ENCODE measurements at regions not wholly inside any gene's neighbourhood (a gene's known extent, or its start where the extent isn't known, plus 50 kb on each side); places are given as distances from the start of the nearest gene placed in this dataset.

DNA sequence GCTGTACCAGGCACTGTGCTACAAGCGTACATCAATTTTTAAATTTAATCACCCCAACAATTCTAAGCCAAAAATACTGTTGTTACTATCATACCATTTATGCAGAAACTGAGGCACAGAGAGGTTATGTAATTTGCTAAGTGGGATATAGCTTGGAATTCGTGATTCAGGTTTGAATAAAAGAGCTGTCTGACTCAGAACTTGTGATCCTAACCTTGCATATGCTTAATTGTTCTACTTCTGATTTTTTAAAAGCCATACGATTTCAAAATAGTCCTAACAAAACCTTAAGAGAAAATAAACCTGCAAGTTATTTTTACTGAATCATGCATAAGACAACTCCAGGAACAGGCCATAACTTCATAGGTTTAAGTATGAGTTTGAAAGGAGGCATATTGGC is 498.0 kb upstream of the CFAP20DC start:
- Histone ChIP-seq H3K9me3 (replicated peaks; ENCODE audit: control insufficient read depth, low read depth, low read length) (no peaks in the 10 kb centered on the region), H3K27ac (ENCODE audit: low read length) (no peak overlapping the region), H3K4me3 (ENCODE audit: low read length) (no peak overlapping the region), H3K4me1 (ENCODE audit: control insufficient read depth, insufficient read depth, low read length) (no peaks in the 10 kb centered on the region), H3K27me3 (ENCODE audit: control insufficient read depth, insufficient read depth, low read length) (no peaks in the 10 kb centered on the region), H3K36me3 (ENCODE audit: control insufficient read depth, insufficient read depth, low read length) (no peaks in the 10 kb centered on the region)
- DNase-seq, result no peak
- WGBS (ENCODE audit: insufficient coverage), result no CpG with 5 or more reads among the region's 3 CpGs

- no CpG with 5 or more reads among the region's 1 CpG for WGBS (ENCODE audit: insufficient coverage)
- Histone ChIP-seq H3K4me3 (ENCODE audit: low read length) (no peak overlapping the region), H3K9me3 (replicated peaks; ENCODE audit: control insufficient read depth, low read depth, low read length) (no peaks in the 10 kb centered on the region), H3K36me3 (ENCODE audit: control insufficient read depth, insufficient read depth, low read length) (no peaks in the 10 kb centered on the region), H3K27me3 (ENCODE audit: control insufficient read depth, insufficient read depth, low read length) (no peaks in the 10 kb centered on the region), H3K4me1 (ENCODE audit: control insufficient read depth, insufficient read depth, low read length) (no peaks in the 10 kb centered on the region), H3K27ac (ENCODE audit: low read length) (no peak overlapping the region)
- DNase-seq, result no peak
Measured at GRCh38 chr3:59546522-59546921, 496.7 kb upstream of the CFAP20DC start.

DNA sequence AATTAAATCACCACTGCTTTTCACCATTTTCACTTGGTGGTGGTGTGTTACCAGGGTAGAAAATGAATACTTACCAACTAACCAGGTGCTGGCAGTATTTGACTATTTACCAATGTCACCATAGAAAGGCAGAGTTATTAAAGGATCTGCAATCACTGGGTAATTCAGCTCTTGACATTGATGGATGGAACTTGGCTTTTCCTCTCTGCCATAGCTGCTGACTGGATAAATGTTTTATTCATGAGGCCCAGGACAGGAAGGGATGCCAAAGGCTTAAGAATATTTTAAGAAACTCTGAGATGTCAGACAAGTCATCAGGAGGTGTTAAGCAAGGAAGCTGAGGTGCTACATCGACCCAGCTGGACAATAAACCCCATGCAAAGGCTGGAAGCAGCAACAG is 495.5 kb upstream of the CFAP20DC start:
- Histone ChIP-seq H3K27ac (ENCODE audit: low read length) (no peak overlapping the region), H3K27me3 (ENCODE audit: control insufficient read depth, insufficient read depth, low read length) (no peaks in the 10 kb centered on the region)

DNA sequence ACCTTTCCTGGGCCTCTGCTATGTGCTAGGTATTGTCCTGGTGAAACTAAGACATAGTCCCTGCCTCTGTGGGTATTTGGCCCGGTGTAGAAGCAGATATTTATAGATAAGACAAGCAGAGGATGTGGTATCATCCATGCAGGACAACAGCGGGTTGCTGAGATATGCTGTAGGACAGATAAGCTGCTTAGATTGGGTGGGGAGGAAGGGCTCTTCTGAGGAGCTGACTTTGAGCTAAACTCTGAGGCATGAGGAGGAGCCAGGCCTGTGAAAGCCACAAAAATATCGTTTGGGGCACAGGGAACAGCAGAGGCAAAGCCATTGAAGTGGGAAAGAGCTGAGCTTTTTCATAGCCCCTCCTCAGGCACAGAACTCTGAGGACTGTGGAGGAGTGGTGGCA is 492.5 kb upstream of the CFAP20DC start:
- no peaks in the 10 kb centered on the region for H3K27me3 ChIP-seq (ENCODE audit: control insufficient read depth, insufficient read depth, low read length)
- WGBS (ENCODE audit: insufficient coverage), result 69% methylated on average over 3 of the region's 3 CpGs
- no peaks in the 10 kb centered on the region for H3K36me3 ChIP-seq (ENCODE audit: control insufficient read depth, insufficient read depth, low read length)
- no peaks in the 10 kb centered on the region for H3K4me1 ChIP-seq (ENCODE audit: control insufficient read depth, insufficient read depth, low read length)
- no peak overlapping the region for H3K27ac ChIP-seq (ENCODE audit: low read length)
- no peak for DNase-seq
- no peak overlapping the region for H3K4me3 ChIP-seq (ENCODE audit: low read length)
- no peaks in the 10 kb centered on the region for H3K9me3 ChIP-seq (replicated peaks; ENCODE audit: control insufficient read depth, low read depth, low read length)

More for the DNA sequence above, 495.5 kb upstream of the CFAP20DC start:
- no peak overlapping the region for H3K4me3 ChIP-seq (ENCODE audit: low read length)
- H3K36me3 ChIP-seq (ENCODE audit: control insufficient read depth, insufficient read depth, low read length), result no peaks in the 10 kb centered on the region
- no CpG with 5 or more reads among the region's 1 CpG for WGBS (ENCODE audit: insufficient coverage)
- H3K9me3 ChIP-seq (replicated peaks; ENCODE audit: control insufficient read depth, low read depth, low read length), result no peaks in the 10 kb centered on the region
- no peaks in the 10 kb centered on the region for H3K4me1 ChIP-seq (ENCODE audit: control insufficient read depth, insufficient read depth, low read length)
- DNase-seq, result no peak

GRCh38 chr3:59540696-59541095 is 490.9 kb upstream of the CFAP20DC start:
- Histone ChIP-seq H3K36me3 (ENCODE audit: control insufficient read depth, insufficient read depth, low read length) (no peaks in the 10 kb centered on the region), H3K27ac (ENCODE audit: low read length) (no peak overlapping the region), H3K4me3 (ENCODE audit: low read length) (no peak overlapping the region), H3K27me3 (ENCODE audit: control insufficient read depth, insufficient read depth, low read length) (no peaks in the 10 kb centered on the region), H3K4me1 (ENCODE audit: control insufficient read depth, insufficient read depth, low read length) (no peaks in the 10 kb centered on the region), H3K9me3 (replicated peaks; ENCODE audit: control insufficient read depth, low read depth, low read length) (no peaks in the 10 kb centered on the region)
- no peak for DNase-seq
- WGBS (ENCODE audit: insufficient coverage), result 85% methylated on average over 4 of the region's 5 CpGs

GRCh38 chr3:59540241-59540640 is 490.4 kb upstream of the CFAP20DC start:
- H3K9me3 ChIP-seq (replicated peaks; ENCODE audit: control insufficient read depth, low read depth, low read length), result no peaks in the 10 kb centered on the region
- H3K4me3 ChIP-seq (ENCODE audit: low read length), result no peak overlapping the region
- no peaks in the 10 kb centered on the region for H3K27me3 ChIP-seq (ENCODE audit: control insufficient read depth, insufficient read depth, low read length)
- no peak overlapping the region for H3K27ac ChIP-seq (ENCODE audit: low read length)
- DNase-seq, result no peak
- H3K36me3 ChIP-seq (ENCODE audit: control insufficient read depth, insufficient read depth, low read length), result no peaks in the 10 kb centered on the region
- WGBS (ENCODE audit: insufficient coverage), result no CpG with 5 or more reads among the region's 3 CpGs
- H3K4me1 ChIP-seq (ENCODE audit: control insufficient read depth, insufficient read depth, low read length), result no peaks in the 10 kb centered on the region

DNA sequence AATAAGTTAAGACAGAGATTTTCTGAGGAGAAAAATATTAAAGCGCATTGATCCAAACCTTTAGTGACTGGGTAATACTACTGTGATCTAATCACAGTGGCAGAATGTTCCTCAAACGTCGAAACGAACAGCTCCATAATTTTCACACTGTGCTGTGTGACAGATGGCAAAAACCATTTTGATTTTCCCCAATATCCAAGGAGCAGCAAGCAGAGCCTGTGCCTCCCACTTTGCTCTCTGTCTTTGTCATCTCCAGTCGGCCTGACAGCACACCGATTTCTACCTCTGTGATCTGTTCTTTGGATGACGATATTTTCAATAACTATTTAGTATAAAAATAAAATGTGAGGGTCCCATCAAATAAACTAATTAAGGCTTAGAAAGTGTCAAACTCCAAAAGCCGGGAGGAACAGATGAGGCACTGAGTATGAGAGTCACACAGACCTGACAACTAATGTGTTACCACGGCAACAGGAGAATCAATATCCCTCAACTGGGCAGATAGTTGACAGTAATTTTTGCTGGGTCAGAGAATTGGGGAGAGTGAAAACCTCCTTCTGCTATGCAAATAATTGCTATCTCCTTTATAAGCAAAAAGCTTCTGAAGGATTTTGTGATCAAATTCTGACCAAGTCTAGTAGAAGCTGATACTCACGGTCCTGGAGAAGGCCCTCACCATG is 489.1 kb upstream of the CFAP20DC start:
- no peaks in the 10 kb centered on the region for H3K9me3 ChIP-seq (replicated peaks; ENCODE audit: control insufficient read depth, low read depth, low read length)
- H3K27ac ChIP-seq (ENCODE audit: low read length), result no peak overlapping the region
- H3K4me3 ChIP-seq (ENCODE audit: low read length), result no peak overlapping the region
- no peak for DNase-seq
- 70% methylated on average over 3 of the region's 10 CpGs for WGBS (ENCODE audit: insufficient coverage)
- H3K27me3 ChIP-seq (ENCODE audit: control insufficient read depth, insufficient read depth, low read length), result no peaks in the 10 kb centered on the region
- H3K36me3 ChIP-seq (ENCODE audit: control insufficient read depth, insufficient read depth, low read length), result no peaks in the 10 kb centered on the region
- no peaks in the 10 kb centered on the region for H3K4me1 ChIP-seq (ENCODE audit: control insufficient read depth, insufficient read depth, low read length)

DNA sequence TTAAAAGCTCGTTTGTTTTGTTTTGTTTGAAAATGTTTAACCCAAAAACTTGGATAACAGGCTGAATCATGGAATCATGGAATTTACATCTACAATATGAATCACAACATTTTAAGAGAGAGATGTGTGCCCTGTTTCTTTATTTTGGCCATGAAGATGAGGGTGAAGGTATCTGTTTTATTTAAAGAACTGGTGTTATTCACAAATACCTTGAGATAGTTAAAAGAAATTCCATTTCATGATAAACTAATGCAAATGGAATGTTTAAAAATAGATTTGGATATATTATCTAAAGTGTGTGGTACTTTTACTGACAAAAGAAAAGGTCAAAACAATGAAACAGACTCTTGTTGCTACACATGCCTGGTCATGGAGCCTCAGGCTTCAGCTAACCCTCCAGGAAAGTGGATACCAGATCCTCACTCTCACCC is 486.0 kb upstream of the CFAP20DC start:
- Histone ChIP-seq H3K9me3 (replicated peaks; ENCODE audit: control insufficient read depth, low read depth, low read length) (no peaks in the 10 kb centered on the region), H3K27ac (ENCODE audit: low read length) (no peak overlapping the region), H3K4me1 (ENCODE audit: control insufficient read depth, insufficient read depth, low read length) (no peaks in the 10 kb centered on the region), H3K4me3 (ENCODE audit: low read length) (no peak overlapping the region), H3K36me3 (ENCODE audit: control insufficient read depth, insufficient read depth, low read length) (no peaks in the 10 kb centered on the region), H3K27me3 (ENCODE audit: control insufficient read depth, insufficient read depth, low read length) (no peaks in the 10 kb centered on the region)
- WGBS (ENCODE audit: insufficient coverage), result no CpG with 5 or more reads among the region's 1 CpG
- DNase-seq, result no peak

DNA sequence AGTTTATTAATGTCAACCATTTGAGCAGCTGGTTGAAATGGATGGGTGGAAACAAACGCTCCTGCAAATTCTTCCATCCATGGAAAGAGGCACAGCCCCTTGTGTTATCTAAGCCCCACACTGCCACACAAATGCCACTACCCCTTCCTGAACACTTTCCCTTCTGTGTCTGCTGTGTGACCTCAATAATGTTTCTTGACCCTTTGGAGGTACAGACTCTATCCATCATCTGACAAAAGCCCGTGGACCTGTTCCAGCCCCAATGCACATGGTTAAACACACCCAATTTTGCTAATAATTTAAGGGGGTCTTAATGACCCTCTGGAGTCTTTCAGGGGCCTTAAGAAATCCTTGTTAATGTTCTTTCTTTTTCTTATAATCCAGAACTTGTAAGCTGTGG is 482.2 kb upstream of the CFAP20DC start:
- 33% methylated on average over 1 of the region's 2 CpGs for WGBS (ENCODE audit: insufficient coverage)
- no peak overlapping the region for H3K4me3 ChIP-seq (ENCODE audit: low read length)
- H3K9me3 ChIP-seq (replicated peaks; ENCODE audit: control insufficient read depth, low read depth, low read length), result no peaks in the 10 kb centered on the region
- no peaks in the 10 kb centered on the region for H3K27me3 ChIP-seq (ENCODE audit: control insufficient read depth, insufficient read depth, low read length)
- H3K36me3 ChIP-seq (ENCODE audit: control insufficient read depth, insufficient read depth, low read length), result no peaks in the 10 kb centered on the region
- no peaks in the 10 kb centered on the region for H3K4me1 ChIP-seq (ENCODE audit: control insufficient read depth, insufficient read depth, low read length)
- no peak overlapping the region for H3K27ac ChIP-seq (ENCODE audit: low read length)
- DNase-seq, result no peak

DNA sequence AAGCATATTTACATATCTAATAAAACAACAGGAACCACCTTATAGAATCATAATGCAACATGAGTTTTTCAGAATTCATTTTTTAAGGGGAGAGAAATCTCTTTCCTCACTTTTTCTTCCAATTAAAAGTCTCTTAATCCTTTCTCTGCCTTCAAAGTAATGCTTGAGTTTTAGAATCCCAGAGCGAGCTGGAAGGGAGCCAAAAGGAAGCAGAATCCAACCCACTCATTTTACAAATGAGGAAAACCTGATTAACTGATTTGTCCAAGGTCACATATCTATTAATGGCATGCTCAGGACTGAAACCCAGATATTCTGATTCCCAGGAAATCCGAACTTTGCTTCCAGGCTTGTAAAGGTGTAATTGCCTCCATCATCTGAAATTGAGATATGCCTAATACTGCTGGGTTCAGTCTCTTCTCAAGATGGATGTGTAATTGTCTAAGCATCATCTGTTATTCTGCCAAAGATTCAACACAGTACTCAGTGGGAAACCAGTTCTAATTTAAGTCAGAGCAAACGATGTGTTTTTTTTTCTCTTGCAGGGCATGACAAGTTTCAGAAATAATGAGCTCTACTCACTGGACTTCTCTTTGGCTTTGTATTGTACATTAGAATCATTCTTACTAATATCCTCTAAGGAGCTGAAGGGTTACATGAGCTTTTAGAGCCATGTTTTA is 481.4 kb upstream of the CFAP20DC start:
- Histone ChIP-seq H3K36me3 (ENCODE audit: control insufficient read depth, insufficient read depth, low read length) (no peaks in the 10 kb centered on the region), H3K4me1 (ENCODE audit: control insufficient read depth, insufficient read depth, low read length) (no peaks in the 10 kb centered on the region), H3K27ac (ENCODE audit: low read length) (no peak overlapping the region), H3K9me3 (replicated peaks; ENCODE audit: control insufficient read depth, low read depth, low read length) (no peaks in the 10 kb centered on the region), H3K4me3 (ENCODE audit: low read length) (no peak overlapping the region), H3K27me3 (ENCODE audit: control insufficient read depth, insufficient read depth, low read length) (no peaks in the 10 kb centered on the region)
- no CpG with 5 or more reads among the region's 3 CpGs for WGBS (ENCODE audit: insufficient coverage)
- DNase-seq, result no peak

All from muscle of leg (tissue), 3 donors.